Stimulated activated effector memory CD8-positive, alpha-beta T cell treated with anti-CD3 and anti-CD28 coated beads, Interleukin-12 subunit alpha, Interleukin-12 subunit beta, amount 100 ng/mL, for 72 hours (primary cell): ENCODE measurements at regions not wholly inside any gene's neighbourhood (a gene's known extent, or its start where the extent isn't known, plus 50 kb on each side); places are given as distances from the start of the nearest gene placed in this dataset.

Experiments used
- ATAC-seq: fragments of 150-1000 bp; cut with Tn5 transposase; 2 replicates; pipeline ENCODE4 v1.10.0; 2021
- DNase-seq, 2 donors: peaks; one replicate each; pipeline ENCODE4 v3.0.0; 2021 to 2022; ENCODE audit warnings: low spot score in 2 of 2
- H3K27ac Mint-ChIP-seq: one replicate; pipeline ENCODE4 v1.8.0; 2022; ENCODE audit warnings: mild to moderate bottlenecking, mixed read lengths
- H3K36me3 Mint-ChIP-seq: one replicate; pipeline ENCODE4 v1.8.0; 2022; ENCODE audit warnings: mild to moderate bottlenecking, mixed read lengths
- H3K4me1 Mint-ChIP-seq: one replicate; pipeline ENCODE4 v1.8.0; 2022; ENCODE audit warnings: mixed read lengths
- H3K4me3 Mint-ChIP-seq: one replicate; pipeline ENCODE4 v1.8.0; 2022; ENCODE audit warnings: mild to moderate bottlenecking, mixed read lengths
- H3K9me3 Mint-ChIP-seq: one replicate; pipeline ENCODE4 v1.8.0; 2022; ENCODE audit warnings: mixed read lengths

- Mint-ChIP-seq H3K4me3 (no peak overlapping the region), H3K4me1 (peaks cover 6% of the 10 kb centered on the region), H3K36me3 (no peaks in the 10 kb centered on the region), H3K9me3 (peaks cover 2% of the 10 kb centered on the region), H3K27ac (no peak overlapping the region)
- DNase-seq (no peak), ATAC-seq (no peak)
Observed at GRCh38 chr11:104337273-104337672, 173.3 kb upstream of the PDGFD start.

GRCh38 chr11:104333977-104334376 lies 170.0 kb upstream of the PDGFD start:
- Mint-ChIP-seq H3K9me3 (peaks cover 2% of the 10 kb centered on the region), H3K27ac (no peak overlapping the region), H3K4me3 (no peak overlapping the region), H3K4me1 (no peaks in the 10 kb centered on the region), H3K36me3 (no peaks in the 10 kb centered on the region)
- DNase-seq (no peak), ATAC-seq (no peak)

GRCh38 chr11:104332110-104332509 lies 168.2 kb upstream of the PDGFD start:
- Mint-ChIP-seq H3K27ac (no peak overlapping the region), H3K9me3 (peaks cover 2% of the 10 kb centered on the region), H3K36me3 (no peaks in the 10 kb centered on the region), H3K4me1 (no peaks in the 10 kb centered on the region), H3K4me3 (no peak overlapping the region)
- DNase-seq: no peak
- no peak for ATAC-seq

- Mint-ChIP-seq H3K9me3 (peaks cover 2% of the 10 kb centered on the region), H3K4me1 (no peaks in the 10 kb centered on the region), H3K4me3 (no peak overlapping the region), H3K27ac (no peak overlapping the region), H3K36me3 (no peaks in the 10 kb centered on the region)
- no peak for ATAC-seq
- DNase-seq: no peak
Observed at GRCh38 chr11:104329078-104329665, 165.2 kb upstream of the PDGFD start.

- ATAC-seq: no peak
Observed at GRCh38 chr11:104328512-104328907, 164.6 kb upstream of the PDGFD start.

DNA sequence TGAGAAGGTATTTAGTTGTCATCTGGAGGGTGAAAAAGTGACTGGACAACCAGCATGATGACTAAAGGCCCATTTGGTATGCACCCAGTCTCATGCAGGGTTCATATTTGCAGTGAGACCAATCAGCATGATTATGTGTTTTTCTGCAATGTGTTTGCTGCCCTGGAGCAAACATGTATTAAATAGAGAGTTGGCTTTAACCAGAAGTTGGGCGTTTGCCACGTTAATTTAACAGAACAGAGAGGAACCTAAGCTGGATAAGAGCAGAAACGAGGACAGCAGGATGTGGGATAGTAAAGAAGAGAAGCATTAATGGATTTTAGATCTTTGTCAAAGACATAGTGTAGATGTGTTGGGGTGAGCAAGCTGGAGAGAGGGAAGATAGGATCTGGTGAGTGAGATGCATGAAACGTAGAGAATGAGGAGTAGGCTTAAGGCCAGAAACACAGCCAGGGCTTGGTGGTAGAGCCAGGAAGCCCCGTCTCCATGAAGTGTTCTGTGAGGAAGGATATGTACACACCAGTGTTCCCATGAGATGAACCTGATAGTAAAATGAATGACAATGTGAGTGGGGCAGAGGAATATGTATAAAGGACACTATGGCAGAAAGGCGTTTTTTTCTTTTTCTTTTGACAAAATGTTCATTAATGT lies 164.0 kb upstream of the PDGFD start:
- no peaks in the 10 kb centered on the region for H3K9me3 Mint-ChIP-seq
- DNase-seq: no peak
- no peak overlapping the region for H3K27ac Mint-ChIP-seq
- no peak overlapping the region for H3K4me3 Mint-ChIP-seq
- H3K36me3 Mint-ChIP-seq: no peaks in the 10 kb centered on the region
- peak; percentile 24 for ATAC-seq
- no peaks in the 10 kb centered on the region for H3K4me1 Mint-ChIP-seq

More at GRCh38 chr11:104328512-104328907, 164.6 kb upstream of the PDGFD start:
- no peak overlapping the region for H3K27ac Mint-ChIP-seq
- H3K9me3 Mint-ChIP-seq: no peaks in the 10 kb centered on the region
- H3K4me1 Mint-ChIP-seq: no peaks in the 10 kb centered on the region
- no peak overlapping the region for H3K4me3 Mint-ChIP-seq
- no peak for DNase-seq
- H3K36me3 Mint-ChIP-seq: no peaks in the 10 kb centered on the region

DNA sequence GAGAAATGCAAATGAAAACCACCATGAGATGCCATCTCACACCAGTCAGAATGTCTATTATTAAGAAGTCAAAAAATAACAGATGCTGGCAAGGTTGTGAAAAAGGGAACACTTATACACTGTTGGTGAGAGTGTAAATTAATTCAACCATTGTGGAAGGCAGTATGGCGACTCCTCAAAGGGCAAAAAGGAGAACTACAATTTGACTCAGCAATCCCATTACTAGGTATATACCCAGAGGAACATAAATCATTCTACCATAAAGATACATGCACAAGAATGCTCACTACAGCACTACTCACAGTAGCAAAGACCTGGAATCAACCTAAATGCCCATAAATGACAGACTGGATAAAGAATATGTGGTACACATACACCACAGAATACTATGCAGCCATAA lies 161.1 kb upstream of the PDGFD start:
- no peaks in the 10 kb centered on the region for H3K4me1 Mint-ChIP-seq
- no peak overlapping the region for H3K27ac Mint-ChIP-seq
- ATAC-seq: no peak
- H3K4me3 Mint-ChIP-seq: no peak overlapping the region
- H3K36me3 Mint-ChIP-seq: no peaks in the 10 kb centered on the region
- H3K9me3 Mint-ChIP-seq: no peaks in the 10 kb centered on the region
- DNase-seq: no peak

- H3K36me3 Mint-ChIP-seq: no peaks in the 10 kb centered on the region
- no peak overlapping the region for H3K27ac Mint-ChIP-seq
- no peaks in the 10 kb centered on the region for H3K4me1 Mint-ChIP-seq
- ATAC-seq: no peak
- no peak for DNase-seq
- H3K9me3 Mint-ChIP-seq: no peaks in the 10 kb centered on the region
- H3K4me3 Mint-ChIP-seq: no peak overlapping the region
Observed at GRCh38 chr11:104324276-104324675, 160.3 kb upstream of the PDGFD start.

- no peaks in the 10 kb centered on the region for H3K9me3 Mint-ChIP-seq
- H3K27ac Mint-ChIP-seq: no peak overlapping the region
- no peak for DNase-seq
- no peak overlapping the region for H3K4me3 Mint-ChIP-seq
- H3K4me1 Mint-ChIP-seq: no peaks in the 10 kb centered on the region
- no peaks in the 10 kb centered on the region for H3K36me3 Mint-ChIP-seq
- ATAC-seq: no peak
Observed at GRCh38 chr11:104323841-104324240, 159.9 kb upstream of the PDGFD start.

GRCh38 chr11:104322696-104323095 lies 158.7 kb upstream of the PDGFD start:
- Mint-ChIP-seq H3K36me3 (no peaks in the 10 kb centered on the region), H3K4me1 (no peaks in the 10 kb centered on the region), H3K9me3 (no peaks in the 10 kb centered on the region), H3K4me3 (no peak overlapping the region), H3K27ac (no peak overlapping the region)
- ATAC-seq: no peak
- DNase-seq: no peak

GRCh38 chr11:104320956-104321355 lies 157.0 kb upstream of the PDGFD start:
- DNase-seq (no peak), ATAC-seq (no peak)
- H3K4me1 Mint-ChIP-seq: no peaks in the 10 kb centered on the region
- no peaks in the 10 kb centered on the region for H3K9me3 Mint-ChIP-seq
- no peaks in the 10 kb centered on the region for H3K36me3 Mint-ChIP-seq
- no peak overlapping the region for H3K4me3 Mint-ChIP-seq
- H3K27ac Mint-ChIP-seq: no peak overlapping the region

DNA sequence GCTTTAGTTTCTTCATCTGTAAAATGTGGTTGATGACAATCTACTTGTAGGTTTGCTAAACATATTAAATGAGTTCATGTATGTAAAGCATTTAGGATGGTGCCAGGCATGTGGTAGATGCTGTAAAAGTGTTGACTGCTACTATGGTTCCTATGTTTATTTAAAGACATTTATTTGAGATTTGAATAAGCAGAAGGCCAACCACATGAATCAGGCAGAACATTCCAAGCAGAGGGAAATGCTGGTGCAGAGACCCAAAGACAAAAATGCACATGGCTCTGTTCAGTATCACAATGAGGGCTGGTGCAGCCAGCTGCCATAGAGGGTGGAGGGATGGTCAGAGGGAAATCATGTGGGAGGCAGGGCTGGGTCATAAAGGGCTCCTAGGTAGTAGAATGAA lies 156.2 kb upstream of the PDGFD start:
- Mint-ChIP-seq H3K27ac (no peak overlapping the region), H3K9me3 (no peaks in the 10 kb centered on the region), H3K36me3 (no peaks in the 10 kb centered on the region), H3K4me1 (no peaks in the 10 kb centered on the region), H3K4me3 (no peak overlapping the region)
- no peak for DNase-seq
- ATAC-seq: no peak

GRCh38 chr11:104319396-104319795 lies 155.4 kb upstream of the PDGFD start:
- no peak overlapping the region for H3K4me3 Mint-ChIP-seq
- no peaks in the 10 kb centered on the region for H3K9me3 Mint-ChIP-seq
- DNase-seq (no peak), ATAC-seq (no peak)
- H3K4me1 Mint-ChIP-seq: no peaks in the 10 kb centered on the region
- no peaks in the 10 kb centered on the region for H3K36me3 Mint-ChIP-seq
- H3K27ac Mint-ChIP-seq: no peak overlapping the region

GRCh38 chr11:104306862-104307474 lies 143.0 kb upstream of the PDGFD start:
- Mint-ChIP-seq H3K36me3 (no peaks in the 10 kb centered on the region), H3K4me1 (no peaks in the 10 kb centered on the region), H3K9me3 (no peaks in the 10 kb centered on the region), H3K4me3 (no peak overlapping the region), H3K27ac (no peak overlapping the region)
- DNase-seq (no peak), ATAC-seq (no peak)

GRCh38 chr11:104301776-104302175 lies 137.8 kb upstream of the PDGFD start:
- no peak overlapping the region for H3K27ac Mint-ChIP-seq
- no peak for ATAC-seq

GRCh38 chr11:104291646-104292045 lies 127.7 kb upstream of the PDGFD start:
- DNase-seq (no peak), ATAC-seq (no peak)
- no peak overlapping the region for H3K27ac Mint-ChIP-seq
- no peaks in the 10 kb centered on the region for H3K36me3 Mint-ChIP-seq
- H3K4me3 Mint-ChIP-seq: no peak overlapping the region
- H3K4me1 Mint-ChIP-seq: no peaks in the 10 kb centered on the region
- no peaks in the 10 kb centered on the region for H3K9me3 Mint-ChIP-seq

More at GRCh38 chr11:104301776-104302175, 137.8 kb upstream of the PDGFD start:
- Mint-ChIP-seq H3K36me3 (no peaks in the 10 kb centered on the region), H3K9me3 (no peaks in the 10 kb centered on the region), H3K4me3 (no peak overlapping the region), H3K4me1 (no peaks in the 10 kb centered on the region)
- DNase-seq: no peak
